HG02943 (cell line): ENCODE measurements at regions not wholly inside any gene's neighbourhood (a gene's known extent, or its start where the extent isn't known, plus 50 kb on each side); places are given as distances from the start of the nearest gene placed in this dataset.

Source experiments
- ATAC-seq: cut with Tn5 transposase; IDR thresholded peaks from one replicate; pipeline ENCODE4 v1.9.1; 2021; ENCODE audit warnings: mild to moderate bottlenecking, low read depth, moderate library complexity; ENCODE audit not compliant: unreplicated experiment

- ATAC-seq, result no peak
Measured at GRCh38 chr6:165229216-165229615, 80.2 kb downstream of the C6orf118 start.

GRCh38 chr6:165227644-165228329 lies 81.6 kb downstream of the C6orf118 start:
- no peak for ATAC-seq

GRCh38 chr6:165223736-165224135 lies 85.7 kb downstream of the C6orf118 start:
- ATAC-seq, result no peak

GRCh38 chr6:165223101-165223500 lies 86.3 kb downstream of the C6orf118 start:
- no peak for ATAC-seq

- no peak for ATAC-seq
Measured at GRCh38 chr6:165222315-165223025, 86.9 kb downstream of the C6orf118 start.

- no peak for ATAC-seq
Measured at GRCh38 chr6:165220045-165220444, 89.4 kb downstream of the C6orf118 start.

GRCh38 chr6:165219629-165220028 lies 89.8 kb downstream of the C6orf118 start:
- ATAC-seq, result no peak

- ATAC-seq, result no peak
Measured at GRCh38 chr6:165218829-165219228, 90.6 kb downstream of the C6orf118 start.

- ATAC-seq, result no peak
Measured at GRCh38 chr6:165206798-165207197, 102.6 kb downstream of the C6orf118 start.

GRCh38 chr6:165205632-165206031 lies 103.8 kb downstream of the C6orf118 start:
- ATAC-seq, result no peak

- no peak for ATAC-seq
Measured at GRCh38 chr6:165204807-165205545, 104.4 kb downstream of the C6orf118 start.

- no peak for ATAC-seq
Measured at GRCh38 chr6:165200178-165200577, 109.2 kb downstream of the C6orf118 start.

- no peak for ATAC-seq
Measured at GRCh38 chr6:165191461-165191860, 117.9 kb downstream of the C6orf118 start.

- no peak for ATAC-seq
Measured at GRCh38 chr6:165186441-165187205, 122.8 kb downstream of the C6orf118 start.

GRCh38 chr6:165186041-165186440 lies 123.4 kb downstream of the C6orf118 start:
- no peak for ATAC-seq

GRCh38 chr6:165184192-165184979 lies 125.0 kb downstream of the C6orf118 start:
- ATAC-seq, result no peak

- ATAC-seq, result no peak
Measured at GRCh38 chr6:165183496-165184140, 125.8 kb downstream of the C6orf118 start.

GRCh38 chr6:165183071-165183470 lies 126.3 kb downstream of the C6orf118 start:
- ATAC-seq, result no peak

GRCh38 chr6:165181951-165182414 lies 127.4 kb downstream of the C6orf118 start:
- ATAC-seq, result no peak
